ENCODE measurements at regions not wholly inside any gene's neighbourhood (a gene's known extent, or its start where the extent isn't known, plus 50 kb on each side); places are given as distances from the start of the nearest gene placed in this dataset.

DNA sequence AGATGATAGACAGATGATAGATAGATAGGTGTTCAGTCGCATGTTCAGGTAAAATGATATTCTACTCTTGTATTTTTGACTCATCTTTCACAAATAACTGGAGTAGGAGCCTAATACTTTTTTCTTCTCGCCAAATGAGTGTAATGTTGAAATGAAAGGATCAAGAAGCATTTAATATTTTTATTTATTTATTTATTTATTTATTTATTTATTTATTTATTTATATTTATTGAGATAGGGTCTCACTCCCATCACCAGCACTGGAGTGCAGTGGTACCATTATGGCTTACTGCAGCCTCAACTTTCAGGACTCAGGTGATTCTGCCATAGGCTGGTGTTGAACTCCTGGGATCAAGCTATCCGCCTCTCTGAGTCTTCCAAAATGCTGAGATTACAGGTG is 298.8 kb downstream of the KCNC2 start:
- no peak overlapping the region for H2AFZ ChIP-seq (ENCODE audit: control insufficient read depth, low read depth, low read length)
- POLR2A ChIA-PET: no interaction called here
- no peak overlapping the region for H3K4me3 ChIP-seq
- H3K27ac ChIP-seq (ENCODE audit: control insufficient read depth, insufficient read depth): no peak overlapping the region
- H3K36me3 ChIP-seq (ENCODE audit: control insufficient read depth in 2 of 2, insufficient read depth in 2 of 2, low read length in 1 of 2): no peaks in the 10 kb centered on the region
- 12% methylated on average over 3 of the region's 3 CpGs for WGBS (ENCODE audit: insufficient coverage, insufficient replicate concordance, low lambda C conversion rate, missing lambda C conversion rate)
- H3K4me2 ChIP-seq (ENCODE audit: control insufficient read depth, insufficient read depth): no peak overlapping the region
- intact Hi-C loops (cut with micrococcal nuclease; ENCODE audit: unreplicated experiment): no loop called here
- CTCF ChIA-PET: interaction anchor here (0.7 to 1.7 kb wide), 2 partner anchors 9 to 19 kb away, joined by 3 to 4 read pairs; no protein-coding TSS in a partner anchor
- H3K4me1 ChIP-seq (ENCODE audit: control insufficient read depth, insufficient read depth, low read length): no peaks in the 10 kb centered on the region
- TF ChIP-seq, protein P1, sequence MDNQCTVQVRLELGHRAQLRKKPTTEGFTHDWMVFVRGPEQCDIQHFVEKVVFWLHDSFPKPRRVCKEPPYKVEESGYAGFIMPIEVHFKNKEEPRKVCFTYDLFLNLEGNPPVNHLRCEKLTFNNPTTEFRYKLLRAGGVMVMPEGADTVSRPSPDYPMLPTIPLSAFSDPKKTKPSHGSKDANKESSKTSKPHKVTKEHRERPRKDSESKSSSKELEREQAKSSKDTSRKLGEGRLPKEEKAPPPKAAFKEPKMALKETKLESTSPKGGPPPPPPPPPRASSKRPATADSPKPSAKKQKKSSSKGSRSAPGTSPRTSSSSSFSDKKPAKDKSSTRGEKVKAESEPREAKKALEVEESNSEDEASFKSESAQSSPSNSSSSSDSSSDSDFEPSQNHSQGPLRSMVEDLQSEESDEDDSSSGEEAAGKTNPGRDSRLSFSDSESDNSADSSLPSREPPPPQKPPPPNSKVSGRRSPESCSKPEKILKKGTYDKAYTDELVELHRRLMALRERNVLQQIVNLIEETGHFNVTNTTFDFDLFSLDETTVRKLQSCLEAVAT (IDR thresholded peaks at IDR 0.05): no peak
- TF ChIP-seq ZSCAN29 (IDR thresholded peaks at IDR 0.05): no peak
- no peak for TF ChIP-seq RBBP5 (conservative IDR thresholded peaks at IDR 0.05)
- TF ChIP-seq, protein P2, sequence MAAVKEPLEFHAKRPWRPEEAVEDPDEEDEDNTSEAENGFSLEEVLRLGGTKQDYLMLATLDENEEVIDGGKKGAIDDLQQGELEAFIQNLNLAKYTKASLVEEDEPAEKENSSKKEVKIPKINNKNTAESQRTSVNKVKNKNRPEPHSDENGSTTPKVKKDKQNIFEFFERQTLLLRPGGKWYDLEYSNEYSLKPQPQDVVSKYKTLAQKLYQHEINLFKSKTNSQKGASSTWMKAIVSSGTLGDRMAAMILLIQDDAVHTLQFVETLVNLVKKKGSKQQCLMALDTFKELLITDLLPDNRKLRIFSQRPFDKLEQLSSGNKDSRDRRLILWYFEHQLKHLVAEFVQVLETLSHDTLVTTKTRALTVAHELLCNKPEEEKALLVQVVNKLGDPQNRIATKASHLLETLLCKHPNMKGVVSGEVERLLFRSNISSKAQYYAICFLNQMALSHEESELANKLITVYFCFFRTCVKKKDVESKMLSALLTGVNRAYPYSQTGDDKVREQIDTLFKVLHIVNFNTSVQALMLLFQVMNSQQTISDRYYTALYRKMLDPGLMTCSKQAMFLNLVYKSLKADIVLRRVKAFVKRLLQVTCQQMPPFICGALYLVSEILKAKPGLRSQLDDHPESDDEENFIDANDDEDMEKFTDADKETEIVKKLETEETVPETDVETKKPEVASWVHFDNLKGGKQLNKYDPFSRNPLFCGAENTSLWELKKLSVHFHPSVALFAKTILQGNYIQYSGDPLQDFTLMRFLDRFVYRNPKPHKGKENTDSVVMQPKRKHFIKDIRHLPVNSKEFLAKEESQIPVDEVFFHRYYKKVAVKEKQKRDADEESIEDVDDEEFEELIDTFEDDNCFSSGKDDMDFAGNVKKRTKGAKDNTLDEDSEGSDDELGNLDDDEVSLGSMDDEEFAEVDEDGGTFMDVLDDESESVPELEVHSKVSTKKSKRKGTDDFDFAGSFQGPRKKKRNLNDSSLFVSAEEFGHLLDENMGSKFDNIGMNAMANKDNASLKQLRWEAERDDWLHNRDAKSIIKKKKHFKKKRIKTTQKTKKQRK (IDR thresholded peaks at IDR 0.05; ENCODE audit: low read depth, low read length): no peak
- TF ChIP-seq STAT1 (conservative IDR thresholded peaks at IDR 0.05): no peak
- TF ChIP-seq, protein P3, sequence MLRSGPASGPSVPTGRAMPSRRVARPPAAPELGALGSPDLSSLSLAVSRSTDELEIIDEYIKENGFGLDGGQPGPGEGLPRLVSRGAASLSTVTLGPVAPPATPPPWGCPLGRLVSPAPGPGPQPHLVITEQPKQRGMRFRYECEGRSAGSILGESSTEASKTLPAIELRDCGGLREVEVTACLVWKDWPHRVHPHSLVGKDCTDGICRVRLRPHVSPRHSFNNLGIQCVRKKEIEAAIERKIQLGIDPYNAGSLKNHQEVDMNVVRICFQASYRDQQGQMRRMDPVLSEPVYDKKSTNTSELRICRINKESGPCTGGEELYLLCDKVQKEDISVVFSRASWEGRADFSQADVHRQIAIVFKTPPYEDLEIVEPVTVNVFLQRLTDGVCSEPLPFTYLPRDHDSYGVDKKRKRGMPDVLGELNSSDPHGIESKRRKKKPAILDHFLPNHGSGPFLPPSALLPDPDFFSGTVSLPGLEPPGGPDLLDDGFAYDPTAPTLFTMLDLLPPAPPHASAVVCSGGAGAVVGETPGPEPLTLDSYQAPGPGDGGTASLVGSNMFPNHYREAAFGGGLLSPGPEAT (IDR thresholded peaks at IDR 0.05; ENCODE audit: low read depth): no peak
- TF ChIP-seq CBX5 (IDR thresholded peaks at IDR 0.05; ENCODE audit: low read depth): no peak
- ATAC-seq: no peak
- DNase-seq (ENCODE audit: low read depth, low spot score): no peak
- BruUV-seq (replicated peaks): no TSS peak
- no peak for FAIRE-seq
- RAD21 ChIA-PET (ENCODE audit: unreplicated experiment): no interaction called here
- H3K9ac ChIP-seq (ENCODE audit: control insufficient read depth, insufficient read depth, low read length): no peak overlapping the region
- H3K9me3 ChIP-seq (replicated peaks; ENCODE audit: control insufficient read depth, insufficient read depth, low read length): no peaks in the 10 kb centered on the region
- H3K79me2 ChIP-seq (ENCODE audit: control insufficient read depth, insufficient read depth, low read length): no peaks in the 10 kb centered on the region
- SMC1A ChIA-PET (ENCODE audit: uncharacterized antibody, unreplicated experiment): interaction anchor here (1.3 to 1.4 kb wide), 2 partner anchors 42 to 83 kb away, joined by 3 to 4 read pairs; no protein-coding TSS in a partner anchor
- no peaks in the 10 kb centered on the region for H4K20me1 ChIP-seq (ENCODE audit: control insufficient read depth, insufficient read depth)
- in situ Hi-C loops (cut with MboI): no loop called here
- no peaks in the 10 kb centered on the region for H3K27me3 ChIP-seq (replicated peaks in 1 of 2; ENCODE audit: control insufficient read depth in 2 of 2, insufficient read depth in 2 of 2, low read length in 1 of 2)
